Gastroesophageal sphincter (tissue), 4 donors: ENCODE measurements at regions not wholly inside any gene's neighbourhood (a gene's known extent, or its start where the extent isn't known, plus 50 kb on each side); places are given as distances from the start of the nearest gene placed in this dataset.

Source experiments
- ATAC-seq: fragments of 150-250 bp; one replicate; pipeline ENCODE4 v1.9.1; 2016; ENCODE audit warnings: mild to moderate bottlenecking, moderate library complexity
- H3K27ac ChIP-seq, 4 donors: fragments of 200-600 bp; sonication (generic) in 3 of 4; 1 replicate in 3 of 4; 2 replicates in 1 of 4; pipeline ENCODE4 v1.5.1; 2016 to 2019
- H3K27me3 ChIP-seq: fragments of 200-600 bp; sonication (generic); one replicate; pipeline ENCODE4 v1.5.1; 2019
- H3K36me3 ChIP-seq, 2 donors: fragments of 200-600 bp; sonication (generic); one replicate each; pipeline ENCODE4 v1.5.1; 2019; ENCODE audit warnings: control low read depth in 1 of 2
- H3K4me1 ChIP-seq, 3 donors: fragments of 200-600 bp; sonication (generic); 1 replicate in 2 of 3; 2 replicates in 1 of 3; pipeline ENCODE4 v1.5.1; 2016 to 2019; ENCODE audit warnings: control low read depth in 2 of 3
- H3K4me3 ChIP-seq, 2 donors: fragments of 200-600 bp; sonication (generic); one replicate each; pipeline ENCODE4 v1.5.1; 2019; ENCODE audit warnings: mild to moderate bottlenecking in 1 of 2, moderate library complexity in 1 of 2
- H3K9me3 ChIP-seq, 3 donors: fragments of 200-600 bp; sonication (generic); one replicate each; pipeline ENCODE4 v1.5.1; 2017 to 2019; ENCODE audit warnings: control low read depth in 2 of 3
- EP300 ChIP-seq: sonication (generic); formaldehyde crosslinking; IDR thresholded peaks from one replicate; pipeline ENCODE4 v1.6.1; 2017; ENCODE audit warnings: antibody characterized with exemption, mild to moderate bottlenecking
- POLR2A ChIP-seq, 2 donors: fragments of 450-650 bp; IDR thresholded peaks; one replicate each; pipeline ENCODE4 v1.6.1; 2017; ENCODE audit warnings: antibody characterized with exemption in 2 of 2, mild to moderate bottlenecking in 2 of 2, moderate library complexity in 1 of 2
- POLR2AphosphoS5 ChIP-seq: sonication (generic); formaldehyde crosslinking; IDR thresholded peaks from one replicate; pipeline ENCODE4 v1.6.1; 2017; ENCODE audit warnings: antibody characterized with exemption
- WGBS, 2 donors: methylation state at CpG; one replicate each; pipeline ENCODE4 v1.1.5; 2018; ENCODE audit warnings: low coverage in 1 of 2; 5-methylcytosine and 5-hydroxymethylcytosine counted together
- TF ChIP-seq, protein P1 (sequence below), 4 experiments: fragments of 200-600 bp in 2 of 4; fragments of 450-650 bp in 2 of 4; sonication (generic) in 1 of 4; IDR thresholded peaks; one replicate each; pipeline ENCODE4 v1.5.1; 2017 to 2019; ENCODE audit warnings: antibody characterized with exemption in 4 of 4, mild to moderate bottlenecking in 2 of 4, moderate library complexity in 2 of 4

DNA sequence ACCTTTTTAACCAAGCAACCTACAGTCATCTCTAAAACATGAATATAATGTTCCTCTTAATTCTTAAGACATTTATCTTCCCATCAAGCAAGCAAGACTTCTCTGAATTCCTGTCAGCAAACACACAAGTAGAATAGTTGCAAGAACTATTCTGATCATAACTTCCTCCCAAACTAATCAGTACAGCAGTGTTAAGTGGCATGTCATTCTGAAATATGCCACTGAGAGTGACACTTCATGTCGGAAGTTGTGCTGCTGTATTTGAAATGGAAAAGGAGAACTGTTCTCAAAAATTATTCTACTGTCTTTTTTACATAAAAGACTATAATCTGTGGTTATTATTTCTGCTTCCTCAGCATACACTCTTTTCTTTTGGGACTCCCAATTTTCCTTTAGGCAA is 546.6 kb downstream of the PCDH18 start:
- no peaks in the 10 kb centered on the region for H3K4me1 ChIP-seq
- H3K9me3 ChIP-seq: no peaks in the 10 kb centered on the region
- no peaks in the 10 kb centered on the region for H3K27me3 ChIP-seq
- no peak overlapping the region for H3K27ac ChIP-seq
- H3K36me3 ChIP-seq: no peaks in the 10 kb centered on the region
- WGBS, 2 donors: 71 to 91% methylated on average over 1 of the region's 1 CpG
- no peak overlapping the region for H3K4me3 ChIP-seq
- no peak for ATAC-seq
- no peak for TF ChIP-seq EP300
- TF ChIP-seq POLR2A (IDR thresholded peaks at IDR 0.05): no peak
- TF ChIP-seq POLR2AphosphoS5: no peak
- TF ChIP-seq, protein P1, sequence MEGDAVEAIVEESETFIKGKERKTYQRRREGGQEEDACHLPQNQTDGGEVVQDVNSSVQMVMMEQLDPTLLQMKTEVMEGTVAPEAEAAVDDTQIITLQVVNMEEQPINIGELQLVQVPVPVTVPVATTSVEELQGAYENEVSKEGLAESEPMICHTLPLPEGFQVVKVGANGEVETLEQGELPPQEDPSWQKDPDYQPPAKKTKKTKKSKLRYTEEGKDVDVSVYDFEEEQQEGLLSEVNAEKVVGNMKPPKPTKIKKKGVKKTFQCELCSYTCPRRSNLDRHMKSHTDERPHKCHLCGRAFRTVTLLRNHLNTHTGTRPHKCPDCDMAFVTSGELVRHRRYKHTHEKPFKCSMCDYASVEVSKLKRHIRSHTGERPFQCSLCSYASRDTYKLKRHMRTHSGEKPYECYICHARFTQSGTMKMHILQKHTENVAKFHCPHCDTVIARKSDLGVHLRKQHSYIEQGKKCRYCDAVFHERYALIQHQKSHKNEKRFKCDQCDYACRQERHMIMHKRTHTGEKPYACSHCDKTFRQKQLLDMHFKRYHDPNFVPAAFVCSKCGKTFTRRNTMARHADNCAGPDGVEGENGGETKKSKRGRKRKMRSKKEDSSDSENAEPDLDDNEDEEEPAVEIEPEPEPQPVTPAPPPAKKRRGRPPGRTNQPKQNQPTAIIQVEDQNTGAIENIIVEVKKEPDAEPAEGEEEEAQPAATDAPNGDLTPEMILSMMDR (IDR thresholded peaks at IDR 0.05): no peak

DNA sequence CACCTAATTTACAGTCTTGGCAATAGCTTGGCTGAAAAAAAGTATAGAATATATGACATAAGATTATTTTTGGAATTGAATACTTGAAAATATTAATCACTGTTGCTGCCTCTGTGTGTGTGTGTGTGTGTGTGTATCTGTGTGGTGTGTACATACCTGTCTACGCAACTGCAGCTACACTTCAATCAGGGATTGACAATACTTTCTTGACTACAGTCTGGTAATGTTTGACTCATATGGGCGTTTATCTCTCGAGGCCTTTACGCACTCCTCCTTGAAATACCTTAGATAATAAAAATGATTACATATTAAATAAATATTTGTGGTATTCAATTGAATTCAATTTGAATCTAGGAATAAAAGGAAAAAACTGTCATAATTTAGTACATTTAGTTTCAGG is 565.2 kb downstream of the PCDH18 start:
- H3K4me1 ChIP-seq: no peaks in the 10 kb centered on the region
- 95 to 100% methylated on average over 4 of the region's 4 CpGs for WGBS, 2 donors
- H3K4me3 ChIP-seq: no peak overlapping the region
- H3K27ac ChIP-seq: no peak overlapping the region
- TF ChIP-seq POLR2AphosphoS5 (no peak), EP300 (no peak), POLR2A (IDR thresholded peaks at IDR 0.05) (no peak)
- TF ChIP-seq, protein P1 (IDR thresholded peaks at IDR 0.05): no peak
- H3K9me3 ChIP-seq: no peaks in the 10 kb centered on the region
- H3K27me3 ChIP-seq: no peaks in the 10 kb centered on the region
- no peak for ATAC-seq
- H3K36me3 ChIP-seq: no peaks in the 10 kb centered on the region

DNA sequence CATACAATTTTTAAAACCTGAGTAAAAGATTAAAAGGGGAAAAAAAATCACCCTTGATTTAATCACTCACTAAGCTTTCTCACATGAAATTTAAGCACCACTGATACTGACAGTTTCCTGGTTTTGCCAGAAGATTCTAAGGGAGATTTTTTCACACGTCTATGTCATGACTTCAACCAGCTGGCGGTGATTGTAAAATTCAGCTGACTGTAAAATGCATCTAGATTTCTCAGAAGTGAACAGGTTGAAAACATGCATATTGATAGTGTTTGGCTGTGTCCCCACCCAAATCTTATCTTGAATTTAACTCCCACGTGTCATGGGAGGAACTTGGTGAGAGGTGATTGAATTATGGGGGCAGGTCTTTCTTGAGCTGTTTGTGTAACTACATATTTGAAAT is 566.8 kb downstream of the PCDH18 start:
- 93 to 95% methylated on average over 3 of the region's 3 CpGs for WGBS, 2 donors
- Histone ChIP-seq H3K27ac (no peak overlapping the region), H3K27me3 (no peaks in the 10 kb centered on the region), H3K4me3 (no peak overlapping the region), H3K9me3 (no peaks in the 10 kb centered on the region), H3K36me3 (no peaks in the 10 kb centered on the region), H3K4me1 (no peaks in the 10 kb centered on the region)
- TF ChIP-seq EP300 (no peak), POLR2AphosphoS5 (no peak), POLR2A (IDR thresholded peaks at IDR 0.05) (no peak)
- TF ChIP-seq, protein P1 (IDR thresholded peaks at IDR 0.05): no peak
- ATAC-seq: no peak

- Histone ChIP-seq H3K36me3 (no peaks in the 10 kb centered on the region), H3K4me3 (no peak overlapping the region), H3K4me1 (no peaks in the 10 kb centered on the region), H3K27me3 (no peaks in the 10 kb centered on the region), H3K27ac (no peak overlapping the region), H3K9me3 (no peaks in the 10 kb centered on the region)
- 54 to 88% methylated on average over 2 of the region's 2 CpGs for WGBS, 2 donors
- TF ChIP-seq EP300 (no peak), POLR2A (IDR thresholded peaks at IDR 0.05) (no peak), POLR2AphosphoS5 (no peak)
- TF ChIP-seq, protein P1 (IDR thresholded peaks at IDR 0.05): no peak
- ATAC-seq: no peak
Observed at GRCh38 chr4:136962868-136963267, 569.4 kb downstream of the PCDH18 start.

DNA sequence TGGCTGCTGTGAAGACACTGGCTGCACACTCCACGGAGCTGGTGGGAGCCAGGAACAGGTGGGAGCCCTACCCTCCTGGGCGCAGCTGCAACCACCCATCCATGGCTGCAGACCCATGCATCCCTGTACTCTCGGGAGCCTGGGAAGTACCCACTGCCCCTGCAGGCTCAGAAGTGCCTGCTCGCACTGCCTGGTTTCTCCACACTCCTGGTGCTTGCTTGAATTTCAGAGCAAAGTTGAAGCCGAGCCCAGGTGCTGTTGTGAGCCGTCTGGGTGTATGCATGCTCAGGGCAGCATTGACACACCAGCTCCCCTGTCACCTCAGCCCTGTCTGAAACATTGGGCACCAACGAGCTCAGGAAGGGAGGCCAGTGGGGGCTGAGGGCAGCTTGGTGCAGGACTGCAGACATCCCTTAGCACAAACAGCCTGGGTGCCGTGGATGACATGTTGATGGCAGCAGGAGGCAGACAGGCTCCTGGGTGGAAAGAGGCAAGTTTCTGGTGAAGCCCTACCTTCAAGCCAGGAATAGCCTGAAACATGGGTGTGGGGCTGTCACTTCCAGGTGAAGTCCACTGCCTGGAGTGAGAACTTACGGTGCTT is 585.9 kb downstream of the PCDH18 start:
- no peaks in the 10 kb centered on the region for H3K27me3 ChIP-seq
- no peak overlapping the region for H3K4me3 ChIP-seq
- H3K27ac ChIP-seq: no peak overlapping the region
- TF ChIP-seq, protein P1 (IDR thresholded peaks at IDR 0.05): no peak
- TF ChIP-seq EP300: no peak
- no peak for TF ChIP-seq POLR2A (IDR thresholded peaks at IDR 0.05)
- no peaks in the 10 kb centered on the region for H3K36me3 ChIP-seq
- WGBS, 2 donors: 100% methylated on average over 1 of the region's 9 CpGs; no CpG with 5 or more reads in 1 of the 2 donors
- H3K9me3 ChIP-seq: peaks cover 0 to 3% (median 0%) of the 10 kb centered on the region in 3 donors
- peak; percentile 34 for ATAC-seq
- H3K4me1 ChIP-seq: peaks cover 0 to 8% (median 0%) of the 10 kb centered on the region in 3 donors
